ENCODE measurements at regions not wholly inside any gene's neighbourhood (a gene's known extent, or its start where the extent isn't known, plus 50 kb on each side); places are given as distances from the start of the nearest gene placed in this dataset. TPM values are rescaled to one million over a fixed set of nuclear protein-coding genes. Genes with fewer than 3 reads are reported as not detected.

DNA sequence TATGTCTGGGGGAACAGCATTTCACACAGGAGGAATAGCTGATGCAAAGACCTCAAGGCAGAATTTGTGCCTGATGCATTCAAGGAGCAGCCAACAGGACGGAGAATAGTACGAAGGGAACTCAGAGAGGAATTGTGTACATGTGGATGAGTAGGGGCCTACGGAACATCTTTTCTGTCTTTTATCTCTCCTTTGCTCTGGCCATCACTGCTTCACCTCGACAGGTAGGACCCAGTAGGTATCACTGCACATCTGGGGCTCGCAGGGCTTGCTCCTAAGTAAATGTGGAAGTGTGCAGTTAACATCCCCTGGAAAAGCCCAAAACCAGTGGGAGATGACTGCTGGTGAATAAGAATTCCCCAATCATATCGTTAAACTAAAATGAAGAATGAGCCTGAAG is 56.4 kb upstream of the POU1F1 start:
- Histone ChIP-seq H2AK5ac (ENCODE audit: low read depth, low read length) (no peak overlapping the region), H3K9me3 (replicated peaks in 1 of 2; ENCODE audit: control insufficient read depth in 2 of 2, insufficient read depth in 1 of 2, low read depth in 1 of 2, low read length in 2 of 2) (no peaks in the 10 kb centered on the region), H2BK120ac (ENCODE audit: low read depth, low read length) (no peak overlapping the region), H2AFZ (ENCODE audit: low read length) (no peak overlapping the region), H3K23ac (ENCODE audit: low read depth, low read length, poor library complexity) (no peak overlapping the region), H4K91ac (ENCODE audit: low read depth, low read length, poor library complexity) (no peak overlapping the region), H2BK15ac (ENCODE audit: low read length) (no peak overlapping the region), H3K18ac (ENCODE audit: low read length) (no peak overlapping the region), H3K9ac (ENCODE audit: low read depth, low read length, poor library complexity) (no peak overlapping the region), H3K27me3 (ENCODE audit: control insufficient read depth in 3 of 3, insufficient read depth in 3 of 3, low read depth in 1 of 3, low read length in 3 of 3) (no peaks in the 10 kb centered on the region), H3K4me1 (ENCODE audit: control insufficient read depth in 2 of 2, insufficient read depth in 1 of 2, low read depth in 1 of 2, low read length in 2 of 2) (no peaks in the 10 kb centered on the region), H3K27ac (replicated peaks; ENCODE audit: low read length) (no peak overlapping the region), H3K4ac (ENCODE audit: low read length) (no peak overlapping the region), H3K4me2 (ENCODE audit: insufficient read depth, low read length, poor library complexity, severe bottlenecking) (no peak overlapping the region), H3K4me3 (ENCODE audit: low read length in 2 of 2) (no peak overlapping the region), H3K36me3 (replicated peaks in 1 of 2; ENCODE audit: control insufficient read depth in 2 of 2, insufficient read depth in 2 of 2, low read length in 2 of 2) (no peaks in the 10 kb centered on the region), H3K79me1 (ENCODE audit: low read depth, low read length) (no peaks in the 10 kb centered on the region), H2BK12ac (ENCODE audit: low read length) (no peak overlapping the region), H2BK5ac (ENCODE audit: low read length) (no peak overlapping the region), H3K14ac (ENCODE audit: low read length) (no peak overlapping the region), H4K8ac (ENCODE audit: low read depth, low read length) (no peak overlapping the region)
- DNase-seq (ENCODE audit: low spot score), result no peak
- no CpG with 5 or more reads among the region's 6 CpGs for WGBS, 2 donors (ENCODE audit: extremely low coverage in 2 of 2, insufficient read length in 2 of 2, insufficient replicate concordance in 1 of 2)

DNA sequence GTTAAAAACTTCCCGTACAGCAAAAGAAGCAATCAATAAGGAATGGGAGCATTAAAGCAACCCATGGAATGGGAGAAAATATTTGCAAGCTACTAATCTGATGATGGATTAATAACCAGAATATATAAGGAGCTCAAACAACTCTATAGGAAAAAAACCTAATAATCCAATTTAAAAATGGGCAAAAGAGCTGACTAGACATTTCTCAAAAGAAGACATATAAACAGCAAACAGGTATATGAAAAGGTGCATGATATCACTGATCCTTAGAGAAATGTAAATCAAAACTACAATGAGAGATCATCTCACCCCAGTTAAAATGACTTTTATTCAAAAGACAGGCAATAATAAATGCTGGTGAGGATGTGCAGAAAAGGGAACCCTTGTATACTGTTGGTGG is 52.7 kb upstream of the POU1F1 start:
- Histone ChIP-seq H4K91ac (ENCODE audit: low read depth, low read length, poor library complexity) (no peak overlapping the region), H2BK5ac (ENCODE audit: low read length) (no peak overlapping the region), H3K4ac (ENCODE audit: low read length) (no peak overlapping the region), H2BK15ac (ENCODE audit: low read length) (no peak overlapping the region), H2AK5ac (ENCODE audit: low read depth, low read length) (no peak overlapping the region), H4K8ac (ENCODE audit: low read depth, low read length) (no peak overlapping the region), H3K9me3 (replicated peaks in 1 of 2; ENCODE audit: control insufficient read depth in 2 of 2, insufficient read depth in 1 of 2, low read depth in 1 of 2, low read length in 2 of 2) (no peaks in the 10 kb centered on the region), H3K79me1 (ENCODE audit: low read depth, low read length) (no peaks in the 10 kb centered on the region), H3K14ac (ENCODE audit: low read length) (no peak overlapping the region), H3K18ac (ENCODE audit: low read length) (no peak overlapping the region), H3K23ac (ENCODE audit: low read depth, low read length, poor library complexity) (no peak overlapping the region), H2AFZ (ENCODE audit: low read length) (no peak overlapping the region), H3K4me2 (ENCODE audit: insufficient read depth, low read length, poor library complexity, severe bottlenecking) (no peak overlapping the region), H3K4me3 (ENCODE audit: low read length in 2 of 2) (no peak overlapping the region), H2BK12ac (ENCODE audit: low read length) (no peak overlapping the region), H3K4me1 (ENCODE audit: control insufficient read depth in 2 of 2, insufficient read depth in 1 of 2, low read depth in 1 of 2, low read length in 2 of 2) (no peaks in the 10 kb centered on the region), H3K27ac (replicated peaks; ENCODE audit: low read length) (no peak overlapping the region), H3K36me3 (replicated peaks in 1 of 2; ENCODE audit: control insufficient read depth in 2 of 2, insufficient read depth in 2 of 2, low read length in 2 of 2) (no peaks in the 10 kb centered on the region), H2BK120ac (ENCODE audit: low read depth, low read length) (no peak overlapping the region), H3K9ac (ENCODE audit: low read depth, low read length, poor library complexity) (no peak overlapping the region), H3K27me3 (ENCODE audit: control insufficient read depth in 3 of 3, insufficient read depth in 3 of 3, low read depth in 1 of 3, low read length in 3 of 3) (no peaks in the 10 kb centered on the region)
- no peak for DNase-seq (ENCODE audit: low spot score)
- WGBS, 2 donors (ENCODE audit: extremely low coverage in 2 of 2, insufficient read length in 2 of 2, insufficient replicate concordance in 1 of 2), result no CpG with 5 or more reads among the region's 1 CpG

Small RNAs in the stretch of these regions (small RNA-seq; reads per million reads assigned to genes)
- not detected for gene RNU6-873P (ENCODE audit: insufficient read depth)
- not detected for gene RNU6ATAC6P (ENCODE audit: insufficient read depth)
